ENCODE measurements at regions not wholly inside any gene's neighbourhood (a gene's known extent, or its start where the extent isn't known, plus 50 kb on each side); places are given as distances from the start of the nearest gene placed in this dataset.

GRCh38 chr3:72018343-72018984 lies 233.5 kb upstream of the PROK2 start:
- Histone ChIP-seq H3K4me2 (ENCODE audit: insufficient read depth, low read length) (no peak overlapping the region), H3K9ac (replicated peaks; ENCODE audit: extremely low read depth, insufficient read depth, low read length) (no peak overlapping the region), H3K4me1 (ENCODE audit: control insufficient read depth, extremely low read depth, insufficient read depth, low read length) (no peaks in the 10 kb centered on the region), H3K4me3 (replicated peaks in 1 of 3; ENCODE audit: insufficient read depth in 1 of 3, low read depth in 1 of 3, low read length in 3 of 3) (no peak overlapping the region), H3K9me1 (replicated peaks; ENCODE audit: control insufficient read depth, extremely low read depth, insufficient read depth, low read length) (no peaks in the 10 kb centered on the region), H3K79me2 (ENCODE audit: control insufficient read depth, insufficient read depth, low read length) (no peaks in the 10 kb centered on the region), H3K27me3 (ENCODE audit: control insufficient read depth in 2 of 2, insufficient read depth in 2 of 2, low read length in 2 of 2) (no peaks in the 10 kb centered on the region), H3K36me3 (ENCODE audit: control insufficient read depth in 2 of 2, extremely low read depth in 1 of 2, insufficient read depth in 2 of 2, low read length in 2 of 2) (no peaks in the 10 kb centered on the region), H3K27ac (ENCODE audit: insufficient read depth, low read depth, low read length) (no peak overlapping the region), H4K20me1 (replicated peaks; ENCODE audit: control insufficient read depth, extremely low read depth, insufficient read depth, low read length) (no peaks in the 10 kb centered on the region), H2AFZ (ENCODE audit: low read depth, low read length) (no peak overlapping the region), H3K9me3 (replicated peaks; ENCODE audit: control insufficient read depth, insufficient read depth, low read length) (no peaks in the 10 kb centered on the region)
- intact Hi-C loops (cut with micrococcal nuclease) (no loop called here), dilution Hi-C loops (cut with MboI; ENCODE audit: extremely low pct_ligation_motif_present, low sequenced_read_pairs) (no loop called here)
- POLR2A ChIA-PET, result no interaction called here
- BruUV-seq (replicated peaks), result no TSS peak
- TF ChIP-seq JUN (IDR thresholded peaks at IDR 0.05; ENCODE audit: borderline replicate concordance, insufficient read depth, insufficient read length, low read depth) (no peak), EZH2 (IDR thresholded peaks at IDR 0.05; ENCODE audit: borderline replicate concordance, low read depth, low read length, severe bottlenecking) (no peak), MAX (IDR thresholded peaks at IDR 0.05; ENCODE audit: insufficient read depth, insufficient read length) (no peak), GATA2 (IDR thresholded peaks at IDR 0.05; ENCODE audit: insufficient read depth, insufficient read length, low read depth, low read length) (no peak), POLR2AphosphoS5 (IDR thresholded peaks at IDR 0.05; ENCODE audit: insufficient read depth, low read depth, low read length) (no peak), FOS (IDR thresholded peaks at IDR 0.05; ENCODE audit: borderline replicate concordance, insufficient read depth, low read length) (no peak), MYC (IDR thresholded peaks at IDR 0.05; ENCODE audit: low read depth, low read length) (no peak), CTCF (IDR thresholded peaks at IDR 0.05; ENCODE audit: extremely low read depth in 1 of 2, insufficient read depth in 1 of 2, low read depth in 1 of 2, low read length in 2 of 2) (no peak), POLR2A (IDR thresholded peaks at IDR 0.05; ENCODE audit: low read depth, low read length) (no peak)
- no peak for FAIRE-seq
- no peak for DNase-seq (ENCODE audit: low read depth, low spot score)
- CTCF ChIA-PET, result no interaction called here

Measured in endothelial cell of umbilical vein (primary cell).